SK-N-SH treated with all-trans-retinoic acid at 6 μM for 48 hours (cell line): ENCODE measurements at regions not wholly inside any gene's neighbourhood (a gene's known extent, or its start where the extent isn't known, plus 50 kb on each side); places are given as distances from the start of the nearest gene placed in this dataset.

Experiments
- ATAC-seq: fragments of 200-7000 bp; cut with Tn5 transposase; 3 replicates; pipeline ENCODE4 v1.9.1; 2020; ENCODE audit warnings: mild to moderate bottlenecking, moderate library complexity
- ARNTL ChIP-seq: fragments of 450-650 bp; formaldehyde crosslinking; IDR thresholded peaks from 2 replicates; pipeline ENCODE4 v1.5.0; 2020; ENCODE audit warnings: low read depth, mild to moderate bottlenecking, moderate library complexity, borderline replicate concordance
- BACH2 ChIP-seq: fragments of 250-450 bp; sonication (Bioruptor Pico); IDR thresholded peaks from 2 replicates; pipeline ENCODE4 v1.9.0; 2021; ENCODE audit warnings: mild to moderate bottlenecking, borderline replicate concordance
- CSDC2 ChIP-seq: fragments of 250-450 bp; sonication (Bioruptor Pico); IDR thresholded peaks from 2 replicates; pipeline ENCODE4 v1.5.0; 2020; ENCODE audit warnings: mild to moderate bottlenecking, moderate library complexity
- CSRNP3 ChIP-seq: fragments of 250-450 bp; sonication (Bioruptor Pico); IDR thresholded peaks from 2 replicates; pipeline ENCODE4 v1.5.1; 2021; ENCODE audit warnings: mild to moderate bottlenecking, moderate library complexity
- ESRRG ChIP-seq: fragments of 250-450 bp; sonication (Bioruptor Pico); IDR thresholded peaks from 2 replicates; pipeline ENCODE4 v1.6.1; 2021; ENCODE audit warnings: mild to moderate bottlenecking
- GLIS3 ChIP-seq: fragments of 250-450 bp; sonication (Bioruptor Pico); IDR thresholded peaks from 2 replicates; pipeline ENCODE4 v1.5.0; 2020; ENCODE audit warnings: mild to moderate bottlenecking, moderate library complexity
- ISL1 ChIP-seq: fragments of 250-450 bp; sonication (Bioruptor Pico); IDR thresholded peaks from 2 replicates; pipeline ENCODE4 v2.1.2; 2022; ENCODE audit warnings: mild to moderate bottlenecking, moderate library complexity
- PATZ1 ChIP-seq: fragments of 250-450 bp; sonication (Bioruptor Pico); IDR thresholded peaks from 2 replicates; pipeline ENCODE4 v1.8.0; 2020; ENCODE audit warnings: mild to moderate bottlenecking, moderate library complexity, borderline replicate concordance
- PPARA ChIP-seq: fragments of 250-450 bp; sonication (Bioruptor Pico); IDR thresholded peaks from 2 replicates; pipeline ENCODE4 v1.5.0; 2020; ENCODE audit warnings: mild to moderate bottlenecking, borderline replicate concordance
- RARB ChIP-seq: fragments of 250-450 bp; sonication (Bioruptor Pico); IDR thresholded peaks from 2 replicates; pipeline ENCODE4 v1.8.0; 2021; ENCODE audit warnings: mild to moderate bottlenecking, moderate library complexity
- SNAI2 ChIP-seq: fragments of 250-450 bp; sonication (Bioruptor Pico); IDR thresholded peaks from 2 replicates; pipeline ENCODE4 v1.5.0; 2020; ENCODE audit warnings: mild to moderate bottlenecking, moderate library complexity
- TCF4 ChIP-seq: fragments of 250-450 bp; sonication (Bioruptor Pico); IDR thresholded peaks from 2 replicates; pipeline ENCODE4 v1.8.0; 2021; ENCODE audit warnings: mild to moderate bottlenecking, moderate library complexity, borderline replicate concordance
- TOX ChIP-seq: fragments of 250-450 bp; sonication (Bioruptor Pico); IDR thresholded peaks from 2 replicates; pipeline ENCODE4 v1.8.0; 2021; ENCODE audit warnings: mild to moderate bottlenecking, moderate library complexity, borderline replicate concordance
- ZC3H10 ChIP-seq: fragments of 250-450 bp; sonication (Bioruptor Pico); IDR thresholded peaks from 2 replicates; pipeline ENCODE4 v1.5.1; 2021; ENCODE audit warnings: mild to moderate bottlenecking, moderate library complexity
- ZFP3 ChIP-seq: fragments of 250-450 bp; sonication (Bioruptor Pico); IDR thresholded peaks from 2 replicates; pipeline ENCODE4 v1.5.0; 2020; ENCODE audit warnings: mild to moderate bottlenecking, moderate library complexity
- ZFP30 ChIP-seq: fragments of 450-650 bp; formaldehyde crosslinking; IDR thresholded peaks from 2 replicates; pipeline ENCODE4 v1.5.0; 2022; ENCODE audit warnings: mild to moderate bottlenecking, moderate library complexity
- ZNF565 ChIP-seq: fragments of 450-650 bp; formaldehyde crosslinking; conservative IDR thresholded peaks from 2 replicates; pipeline ENCODE4 v1.5.0; 2020; ENCODE audit warnings: low read depth, mild to moderate bottlenecking, moderate library complexity
- ZNF70 ChIP-seq: fragments of 450-650 bp; formaldehyde crosslinking; IDR thresholded peaks from 2 replicates; pipeline ENCODE4 v1.5.0; 2020; ENCODE audit warnings: mild to moderate bottlenecking, moderate library complexity
- ZNF8 ChIP-seq: fragments of 450-650 bp; formaldehyde crosslinking; IDR thresholded peaks from 2 replicates; pipeline ENCODE4 v1.5.0; 2020; ENCODE audit warnings: mild to moderate bottlenecking, moderate library complexity
- TF ChIP-seq, protein P1 (sequence below): fragments of 250-450 bp; sonication (Bioruptor Pico); IDR thresholded peaks from 2 replicates; pipeline ENCODE4 v1.8.0; 2021; ENCODE audit warnings: low read depth, mild to moderate bottlenecking, moderate library complexity, borderline replicate concordance
- TF ChIP-seq, protein P2 (sequence below): fragments of 250-450 bp; sonication (Bioruptor Pico); IDR thresholded peaks from 2 replicates; pipeline ENCODE4 v1.5.0; 2020; ENCODE audit warnings: mild to moderate bottlenecking, moderate library complexity
- TF ChIP-seq, protein P3 (sequence below): fragments of 250-450 bp; sonication (Bioruptor Pico); IDR thresholded peaks from 2 replicates; pipeline ENCODE4 v1.5.1; 2020; ENCODE audit warnings: low read depth, mild to moderate bottlenecking, moderate library complexity

GRCh38 chrX:16251782-16252181 lies 84.5 kb downstream of the MAGEB17 start:
- ATAC-seq, result no peak
- TF ChIP-seq ZFP30 (no peak), ZNF8 (CRISPR knock-in tag) (no peak), ARNTL (CRISPR knock-in tag) (no peak), CSRNP3 (CRISPR knock-in tag) (no peak), PATZ1 (CRISPR knock-in tag) (no peak), ZNF70 (CRISPR knock-in tag) (no peak), CSDC2 (CRISPR knock-in tag) (no peak), TCF4 (no peak), BACH2 (CRISPR knock-in tag) (no peak), ZC3H10 (CRISPR knock-in tag) (no peak), TOX (no peak), SNAI2 (CRISPR knock-in tag) (no peak)
- TF ChIP-seq, protein P1, sequence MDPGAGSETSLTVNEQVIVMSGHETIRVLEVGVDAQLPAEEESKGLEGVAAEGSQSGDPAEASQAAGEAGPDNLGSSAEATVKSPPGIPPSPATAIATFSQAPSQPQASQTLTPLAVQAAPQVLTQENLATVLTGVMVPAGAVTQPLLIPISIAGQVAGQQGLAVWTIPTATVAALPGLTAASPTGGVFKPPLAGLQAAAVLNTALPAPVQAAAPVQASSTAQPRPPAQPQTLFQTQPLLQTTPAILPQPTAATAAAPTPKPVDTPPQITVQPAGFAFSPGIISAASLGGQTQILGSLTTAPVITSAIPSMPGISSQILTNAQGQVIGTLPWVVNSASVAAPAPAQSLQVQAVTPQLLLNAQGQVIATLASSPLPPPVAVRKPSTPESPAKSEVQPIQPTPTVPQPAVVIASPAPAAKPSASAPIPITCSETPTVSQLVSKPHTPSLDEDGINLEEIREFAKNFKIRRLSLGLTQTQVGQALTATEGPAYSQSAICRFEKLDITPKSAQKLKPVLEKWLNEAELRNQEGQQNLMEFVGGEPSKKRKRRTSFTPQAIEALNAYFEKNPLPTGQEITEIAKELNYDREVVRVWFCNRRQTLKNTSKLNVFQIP (CRISPR knock-in tag), result no peak

DNA sequence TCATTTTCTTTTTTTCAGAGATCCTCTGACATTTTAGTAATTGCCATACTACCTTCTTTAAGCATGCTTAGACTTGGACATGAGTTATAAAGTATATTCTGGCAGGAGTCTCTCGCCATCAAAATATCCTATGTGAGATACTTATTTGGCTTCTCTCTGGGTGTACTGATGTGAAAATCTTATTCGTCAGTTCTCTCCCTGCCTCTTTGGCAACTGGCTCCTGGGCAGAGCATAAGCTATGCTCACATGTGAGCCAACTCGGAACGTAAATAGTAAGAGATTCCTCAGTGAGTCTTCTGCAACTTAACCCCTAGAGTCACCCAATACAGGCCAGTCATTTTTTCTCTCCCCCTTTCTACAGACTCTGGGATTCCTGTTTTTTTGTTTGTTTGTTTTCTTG lies 91.6 kb downstream of the MAGEB17 start:
- TF ChIP-seq CSDC2 (CRISPR knock-in tag), result no peak
- TF ChIP-seq TOX, result no peak
- no peak for TF ChIP-seq ZNF565 (CRISPR knock-in tag)
- TF ChIP-seq BACH2 (CRISPR knock-in tag), result no peak
- TF ChIP-seq, protein P1 (CRISPR knock-in tag), result no peak
- no peak for TF ChIP-seq ARNTL (CRISPR knock-in tag)
- TF ChIP-seq ESRRG, result no peak
- TF ChIP-seq ISL1 (CRISPR knock-in tag), result no peak
- no peak for TF ChIP-seq PATZ1 (CRISPR knock-in tag)
- TF ChIP-seq PPARA, result no peak
- TF ChIP-seq TCF4, result no peak
- ATAC-seq, result no peak

GRCh38 chrX:16267431-16267830 lies 100.2 kb downstream of the MAGEB17 start:
- no peak for TF ChIP-seq BACH2 (CRISPR knock-in tag)
- no peak for TF ChIP-seq RARB (CRISPR knock-in tag)
- no peak for TF ChIP-seq ARNTL (CRISPR knock-in tag)
- no peak for TF ChIP-seq CSDC2 (CRISPR knock-in tag)
- ATAC-seq, result no peak

- no peak for ATAC-seq
- TF ChIP-seq RARB (CRISPR knock-in tag) (no peak), ISL1 (CRISPR knock-in tag) (no peak), GLIS3 (CRISPR knock-in tag) (no peak), TCF4 (no peak), ZFP3 (CRISPR knock-in tag) (no peak), ESRRG (no peak), ZNF8 (CRISPR knock-in tag) (no peak)
- TF ChIP-seq, protein P2, sequence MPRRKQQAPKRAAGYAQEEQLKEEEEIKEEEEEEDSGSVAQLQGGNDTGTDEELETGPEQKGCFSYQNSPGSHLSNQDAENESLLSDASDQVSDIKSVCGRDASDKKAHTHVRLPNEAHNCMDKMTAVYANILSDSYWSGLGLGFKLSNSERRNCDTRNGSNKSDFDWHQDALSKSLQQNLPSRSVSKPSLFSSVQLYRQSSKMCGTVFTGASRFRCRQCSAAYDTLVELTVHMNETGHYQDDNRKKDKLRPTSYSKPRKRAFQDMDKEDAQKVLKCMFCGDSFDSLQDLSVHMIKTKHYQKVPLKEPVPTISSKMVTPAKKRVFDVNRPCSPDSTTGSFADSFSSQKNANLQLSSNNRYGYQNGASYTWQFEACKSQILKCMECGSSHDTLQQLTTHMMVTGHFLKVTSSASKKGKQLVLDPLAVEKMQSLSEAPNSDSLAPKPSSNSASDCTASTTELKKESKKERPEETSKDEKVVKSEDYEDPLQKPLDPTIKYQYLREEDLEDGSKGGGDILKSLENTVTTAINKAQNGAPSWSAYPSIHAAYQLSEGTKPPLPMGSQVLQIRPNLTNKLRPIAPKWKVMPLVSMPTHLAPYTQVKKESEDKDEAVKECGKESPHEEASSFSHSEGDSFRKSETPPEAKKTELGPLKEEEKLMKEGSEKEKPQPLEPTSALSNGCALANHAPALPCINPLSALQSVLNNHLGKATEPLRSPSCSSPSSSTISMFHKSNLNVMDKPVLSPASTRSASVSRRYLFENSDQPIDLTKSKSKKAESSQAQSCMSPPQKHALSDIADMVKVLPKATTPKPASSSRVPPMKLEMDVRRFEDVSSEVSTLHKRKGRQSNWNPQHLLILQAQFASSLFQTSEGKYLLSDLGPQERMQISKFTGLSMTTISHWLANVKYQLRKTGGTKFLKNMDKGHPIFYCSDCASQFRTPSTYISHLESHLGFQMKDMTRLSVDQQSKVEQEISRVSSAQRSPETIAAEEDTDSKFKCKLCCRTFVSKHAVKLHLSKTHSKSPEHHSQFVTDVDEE (CRISPR knock-in tag), result no peak
- TF ChIP-seq, protein P3, sequence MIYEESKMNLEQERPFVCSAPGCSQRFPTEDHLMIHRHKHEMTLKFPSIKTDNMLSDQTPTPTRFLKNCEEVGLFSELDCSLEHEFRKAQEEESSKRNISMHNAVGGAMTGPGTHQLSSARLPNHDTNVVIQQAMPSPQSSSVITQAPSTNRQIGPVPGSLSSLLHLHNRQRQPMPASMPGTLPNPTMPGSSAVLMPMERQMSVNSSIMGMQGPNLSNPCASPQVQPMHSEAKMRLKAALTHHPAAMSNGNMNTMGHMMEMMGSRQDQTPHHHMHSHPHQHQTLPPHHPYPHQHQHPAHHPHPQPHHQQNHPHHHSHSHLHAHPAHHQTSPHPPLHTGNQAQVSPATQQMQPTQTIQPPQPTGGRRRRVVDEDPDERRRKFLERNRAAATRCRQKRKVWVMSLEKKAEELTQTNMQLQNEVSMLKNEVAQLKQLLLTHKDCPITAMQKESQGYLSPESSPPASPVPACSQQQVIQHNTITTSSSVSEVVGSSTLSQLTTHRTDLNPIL (CRISPR knock-in tag), result no peak
These were observed 100.9 kb downstream of the MAGEB17 start for GRCh38 chrX:16268206-16268605.
